Adrenal gland (tissue), 5 donors: ENCODE measurements at regions not wholly inside any gene's neighbourhood (a gene's known extent, or its start where the extent isn't known, plus 50 kb on each side); places are given as distances from the start of the nearest gene placed in this dataset.

Experiments used
- CTCF ChIP-seq, 6 experiments: fragments of 450-650 bp in 4 of 6; fragments of 200-600 bp in 2 of 6; sonication (generic) in 1 of 6; IDR thresholded peaks; 1 replicate in 5 of 6; 2 replicates in 1 of 6; pipeline versions ENCODE4 v1.5.1 to v1.8.0; 2016 to 2021; ENCODE audit warnings: antibody characterized with exemption in 6 of 6, mild to moderate bottlenecking in 2 of 6, moderate library complexity in 1 of 6
- POLR2A ChIP-seq, 2 donors: fragments of 450-650 bp; IDR thresholded peaks; one replicate each; pipeline ENCODE4 v1.6.1; 2017; ENCODE audit warnings: antibody characterized with exemption in 2 of 2, mild to moderate bottlenecking in 2 of 2, moderate library complexity in 1 of 2
- donor health status: DM: no; HTN: no; CAD: no.

- TF ChIP-seq CTCF (IDR thresholded peaks at IDR 0.05) (no peak), POLR2A (IDR thresholded peaks at IDR 0.05) (no peak)
Measured at GRCh38 chr6:782141-782540, 89.2 kb upstream of the EXOC2 start.
